OCI-LY3 (cell line): ENCODE measurements at regions not wholly inside any gene's neighbourhood (a gene's known extent, or its start where the extent isn't known, plus 50 kb on each side); places are given as distances from the start of the nearest gene placed in this dataset.

Experiments used
- H2AFZ ChIP-seq: fragments of 200-600, 300-600 bp; shearing (Covaris generic); 2 replicates; pipeline ENCODE4 v1.6.0; 2014; ENCODE audit warnings: antibody characterized with exemption, low read depth, low read length
- H3K27ac ChIP-seq: fragments of 200-600, 300-600 bp; sonication (generic); 2 replicates; pipeline ENCODE4 v1.5.1; 2014; ENCODE audit warnings: mild to moderate bottlenecking, low read length, moderate library complexity, mixed read lengths
- H3K27me3 ChIP-seq: fragments of 200-600, 300-600 bp; sonication (generic); 2 replicates; pipeline ENCODE4 v1.6.1; 2014; ENCODE audit warnings: low read depth, low read length, mixed read lengths
- H3K36me3 ChIP-seq: fragments of 200-600, 300-600 bp; sonication (generic); replicated peaks from 2 replicates; pipeline ENCODE3; 2014; ENCODE audit warnings: low read depth, low read length, mixed read lengths
- H3K4me1 ChIP-seq: fragments of 300-600, 200-600 bp; sonication (generic); 2 replicates; pipeline ENCODE4 v1.6.1; 2014; ENCODE audit warnings: low read length, mixed read lengths
- H3K4me2 ChIP-seq: fragments of 200-600, 300-600 bp; sonication (generic); 2 replicates; pipeline ENCODE4 v1.6.1; 2014; ENCODE audit warnings: low read length, mixed read lengths
- H3K4me3 ChIP-seq: fragments of 300-600, 200-600 bp; sonication (generic); 2 replicates; pipeline ENCODE4 v1.5.1; 2014; ENCODE audit warnings: antibody characterized with exemption, mild to moderate bottlenecking, low read length, moderate library complexity
- H3K79me2 ChIP-seq: fragments of 300-600, 200-600 bp; shearing (Covaris generic); 2 replicates; pipeline ENCODE4 v1.6.1; 2014; ENCODE audit warnings: mild to moderate bottlenecking, low read length, mixed read lengths
- H3K9ac ChIP-seq: fragments of 300-600, 200-600 bp; shearing (Covaris generic); 2 replicates; pipeline ENCODE4 v1.6.0; 2014; ENCODE audit warnings: mild to moderate bottlenecking, low read length, moderate library complexity
- H3K9me3 ChIP-seq: fragments of 200-600, 300-600 bp; shearing (Covaris generic); 2 replicates; pipeline ENCODE4 v1.6.1; 2014; ENCODE audit warnings: low read length, mixed read lengths; ENCODE audit not compliant: insufficient read depth
- H4K20me1 ChIP-seq: fragments of 200-600, 300-600 bp; sonication (generic); 2 replicates; pipeline ENCODE4 v1.6.1; 2016; ENCODE audit warnings: low read length, mixed read lengths; ENCODE audit not compliant: insufficient read depth
- CTCF ChIP-seq: fragments of 200-600, 300-600 bp; sonication (generic); IDR thresholded peaks from 2 replicates; pipeline ENCODE4 v1.5.1; 2014; ENCODE audit warnings: antibody characterized with exemption, low read length, low read depth
- EZH2phosphoT487 ChIP-seq: fragments of 200-600 bp; shearing (Covaris generic); IDR thresholded peaks from 2 replicates; pipeline ENCODE4 v1.6.1; 2018; ENCODE audit warnings: antibody characterized with exemption, mixed run types, low read depth

- TF ChIP-seq EZH2phosphoT487 = no peak
- TF ChIP-seq CTCF = no peak
- Histone ChIP-seq H2AFZ (no peak overlapping the region), H4K20me1 (no peaks in the 10 kb centered on the region), H3K36me3 (no peaks in the 10 kb centered on the region), H3K4me3 (no peak overlapping the region), H3K79me2 (no peaks in the 10 kb centered on the region), H3K27ac (no peak overlapping the region), H3K4me2 (no peak overlapping the region), H3K4me1 (no peaks in the 10 kb centered on the region), H3K27me3 (no peaks in the 10 kb centered on the region), H3K9me3 (no peaks in the 10 kb centered on the region), H3K9ac (no peak overlapping the region)
These were observed 82.7 kb upstream of the AKIRIN2 start for GRCh38 chr6:87784690-87785089.

- Histone ChIP-seq H3K4me2 (no peak overlapping the region), H3K4me1 (no peaks in the 10 kb centered on the region), H2AFZ (no peak overlapping the region), H3K27me3 (no peaks in the 10 kb centered on the region), H3K27ac (no peak overlapping the region), H3K79me2 (no peaks in the 10 kb centered on the region), H3K9me3 (no peaks in the 10 kb centered on the region), H3K9ac (no peak overlapping the region), H3K4me3 (no peak overlapping the region), H4K20me1 (no peaks in the 10 kb centered on the region), H3K36me3 (no peaks in the 10 kb centered on the region)
- no peak for TF ChIP-seq CTCF
- TF ChIP-seq EZH2phosphoT487 = no peak
These were observed 82.0 kb upstream of the AKIRIN2 start for GRCh38 chr6:87784051-87784450.

GRCh38 chr6:87779542-87779941 is 77.5 kb upstream of the AKIRIN2 start:
- H4K20me1 ChIP-seq = no peaks in the 10 kb centered on the region
- H3K79me2 ChIP-seq = no peaks in the 10 kb centered on the region
- no peak overlapping the region for H2AFZ ChIP-seq
- H3K4me2 ChIP-seq = no peak overlapping the region
- TF ChIP-seq EZH2phosphoT487 (no peak), CTCF (no peak)
- H3K4me1 ChIP-seq = no peaks in the 10 kb centered on the region
- H3K9ac ChIP-seq = no peak overlapping the region
- no peak overlapping the region for H3K27ac ChIP-seq
- H3K4me3 ChIP-seq = no peak overlapping the region
- no peaks in the 10 kb centered on the region for H3K27me3 ChIP-seq
- no peaks in the 10 kb centered on the region for H3K9me3 ChIP-seq
- no peaks in the 10 kb centered on the region for H3K36me3 ChIP-seq

GRCh38 chr6:87772597-87773530 is 70.8 kb upstream of the AKIRIN2 start:
- Histone ChIP-seq H3K79me2 (no peaks in the 10 kb centered on the region), H3K9ac (no peak overlapping the region), H3K4me1 (no peaks in the 10 kb centered on the region), H3K36me3 (no peaks in the 10 kb centered on the region), H3K27me3 (no peaks in the 10 kb centered on the region), H3K4me3 (no peak overlapping the region), H2AFZ (no peak overlapping the region), H3K9me3 (no peaks in the 10 kb centered on the region), H4K20me1 (no peaks in the 10 kb centered on the region), H3K4me2 (no peak overlapping the region), H3K27ac (no peak overlapping the region)
- TF ChIP-seq EZH2phosphoT487 = no peak
- no peak for TF ChIP-seq CTCF
